ENCODE measurements at regions not wholly inside any gene's neighbourhood (a gene's known extent, or its start where the extent isn't known, plus 50 kb on each side); places are given as distances from the start of the nearest gene placed in this dataset.

- no peak for TF ChIP-seq CTCF (IDR thresholded peaks at IDR 0.05)
Observed at GRCh38 chr7:132029369-132030085, 473.1 kb upstream of the PODXL start.

- no peak for TF ChIP-seq CTCF (IDR thresholded peaks at IDR 0.05)
Observed at GRCh38 chr7:132028144-132028920, 471.9 kb upstream of the PODXL start.

- TF ChIP-seq CTCF (IDR thresholded peaks at IDR 0.05) = no peak
Observed at GRCh38 chr7:132024290-132024689, 467.9 kb upstream of the PODXL start.

DNA sequence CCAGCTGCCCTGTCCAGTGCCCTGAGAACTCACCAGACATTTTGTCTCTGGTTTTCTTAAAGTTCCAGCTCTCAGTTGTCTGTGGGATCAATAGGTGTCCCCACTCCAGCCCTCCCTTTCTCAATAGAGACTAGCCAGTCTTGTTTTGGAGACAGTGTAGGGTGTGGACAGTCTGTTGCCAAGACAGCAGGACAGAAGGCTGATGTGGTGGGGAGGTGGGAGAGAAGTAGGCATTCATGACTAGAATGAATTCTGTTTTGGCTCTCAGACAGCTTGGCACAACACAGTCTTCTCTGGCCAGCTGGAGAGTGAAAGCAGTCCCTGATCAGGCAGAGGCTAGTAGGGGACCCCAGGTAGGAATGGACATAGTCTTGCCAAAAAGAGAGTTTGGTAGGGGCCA, 467.0 kb upstream of the PODXL start:
- TF ChIP-seq CTCF (IDR thresholded peaks at IDR 0.05) = no peak

- TF ChIP-seq CTCF (IDR thresholded peaks at IDR 0.05) = no peak
Observed at GRCh38 chr7:132022188-132022587, 465.8 kb upstream of the PODXL start.

DNA sequence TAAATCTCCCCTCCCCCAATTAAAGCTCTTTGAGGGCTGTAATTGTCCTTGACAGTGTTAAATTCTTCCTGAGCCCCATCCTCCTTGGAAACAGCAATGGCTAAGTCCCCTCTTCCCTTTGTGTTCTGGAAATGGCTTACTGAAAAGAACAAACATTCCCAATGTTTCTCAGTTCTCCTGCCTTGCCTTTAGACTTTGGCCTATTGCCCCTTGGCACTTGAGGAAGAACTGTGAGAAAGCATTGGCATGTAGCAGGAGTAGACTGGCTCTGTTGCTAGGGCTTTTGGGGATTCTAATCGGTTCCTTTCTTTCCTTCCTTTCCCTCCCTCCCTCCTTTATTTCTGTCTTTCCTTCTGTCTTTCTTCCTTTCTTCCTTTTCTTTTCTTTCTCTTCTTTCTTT, 463.3 kb upstream of the PODXL start:
- no peak for TF ChIP-seq CTCF (IDR thresholded peaks at IDR 0.05)

GRCh38 chr7:132009778-132010177, 453.4 kb upstream of the PODXL start:
- TF ChIP-seq CTCF (IDR thresholded peaks at IDR 0.05) = no peak
